Heart left ventricle (tissue), 16 donors: ENCODE measurements at regions not wholly inside any gene's neighbourhood (a gene's known extent, or its start where the extent isn't known, plus 50 kb on each side); places are given as distances from the start of the nearest gene placed in this dataset.

ENCODE experiments used
- ATAC-seq, 4 donors: fragments of 200-7000 bp; cut with Tn5 transposase; one replicate each; pipeline ENCODE4 v1.9.1; 2020 to 2022; ENCODE audit warnings: moderate library complexity in 4 of 4, mild to moderate bottlenecking in 3 of 4, moderate number of reproducible peaks in 1 of 4
- DNase-seq, 5 donors: peaks; one replicate each; pipeline ENCODE4 v3.0.0-alpha.2; 2020
- H3K27ac ChIP-seq, 12 donors: fragments of 200-600 bp; sonication (generic) in 4 of 12; one replicate each; pipeline versions ENCODE4 v1.5.0 to v1.8.0; 2016 to 2022; ENCODE audit warnings: mild to moderate bottlenecking in 2 of 12
- H3K27me3 ChIP-seq, 9 donors: fragments of 200-600 bp; sonication (generic) in 2 of 9; one replicate each; pipeline versions ENCODE4 v1.5.1 to v1.8.0; 2016 to 2022; ENCODE audit warnings: mild to moderate bottlenecking in 3 of 9
- H3K36me3 ChIP-seq, 9 donors: fragments of 200-600 bp; sonication (generic) in 2 of 9; one replicate each; pipeline versions ENCODE4 v1.5.0 to v1.8.0; 2018 to 2022; ENCODE audit warnings: mild to moderate bottlenecking in 2 of 9
- H3K4me1 ChIP-seq, 12 donors: fragments of 200-600 bp; sonication (generic) in 4 of 12; one replicate each; pipeline versions ENCODE4 v1.5.0 to v1.8.0; 2016 to 2022; ENCODE audit warnings: mild to moderate bottlenecking in 3 of 12
- H3K4me3 ChIP-seq, 12 donors: fragments of 200-600 bp; sonication (generic) in 4 of 12; one replicate each; pipeline versions ENCODE4 v1.5.0 to v1.8.0; 2017 to 2022; ENCODE audit warnings: mild to moderate bottlenecking in 9 of 12, moderate library complexity in 4 of 12
- H3K9me3 ChIP-seq, 12 donors: fragments of 200-600 bp; sonication (generic) in 4 of 12; one replicate each; pipeline versions ENCODE4 v1.5.0 to v1.8.0; 2016 to 2022; ENCODE audit warnings: mild to moderate bottlenecking in 1 of 12
- POLR2A ChIP-seq, 2 donors: fragments of 450-650 bp; IDR thresholded peaks; one replicate each; pipeline ENCODE4 v1.6.1; 2017; ENCODE audit warnings: antibody characterized with exemption in 2 of 2, mild to moderate bottlenecking in 2 of 2, moderate library complexity in 2 of 2
- WGBS, 4 donors: extraction: QIAGEN DNeasy Blood & Tissue Kit in 2 of 4; methylation state at CpG; one replicate each; pipeline versions ENCODE4 v1.1.5 to v1.1.7; 2013 to 2018; 5-methylcytosine and 5-hydroxymethylcytosine counted together
- intact Hi-C, 10 donors: fragments of 100-400 bp; cut with DNase I; formaldehyde crosslinking; loops; one replicate each; pipeline versions ENCODE4 v1.11.1 to v1.14.2; 2022
- TF ChIP-seq, protein P1 (sequence below), 12 donors: fragments of 200-600 bp; sonication (generic) in 4 of 12; IDR thresholded peaks; one replicate each; pipeline versions ENCODE4 v1.5.0 to v1.8.0; 2018 to 2022; ENCODE audit warnings: antibody characterized with exemption in 12 of 12, mild to moderate bottlenecking in 5 of 12
- donor health status: ischemic (EF 13 %, LVEDD 7.1; RV severe dilation, severe dysfunction).
- donor health status: healthy with polysubstance abuse.
- donor health status: DM: no; HTN: yes; CAD: no.
- donor health status: DM: no; HTN: no; CAD: no.
- donor health status: ischemic (EF 25% LVEDD 6.9; RV normal size, moderate dysfunction).
- donor health status: ischemic (EF 25% LVEDD 5.7; RV mildly dilated, moderate dysfunction).
- donor health status: healthy.
- donor health status: DM: yes; HTN: yes; CAD: no.
- donor health status: ischemic (EF 35%, LVEDD 5.7; RV mildly dilated, moderate dysfunction).
- donor health status: nonischemic (EF 11% LVEDD 7.7; RV severe dilation, severe dysfunction).
- donor health status: DM: yes; HTN: yes; CAD: no.
- donor health status: PGD.
- donor health status: ischemic (EF 29% LVEDD 5.4; RV normal size, mild dysfunction).
- donor health status: nonischemic (EF 23%, LVEDD 6.1; RV moderate dilation, normal function).

DNA sequence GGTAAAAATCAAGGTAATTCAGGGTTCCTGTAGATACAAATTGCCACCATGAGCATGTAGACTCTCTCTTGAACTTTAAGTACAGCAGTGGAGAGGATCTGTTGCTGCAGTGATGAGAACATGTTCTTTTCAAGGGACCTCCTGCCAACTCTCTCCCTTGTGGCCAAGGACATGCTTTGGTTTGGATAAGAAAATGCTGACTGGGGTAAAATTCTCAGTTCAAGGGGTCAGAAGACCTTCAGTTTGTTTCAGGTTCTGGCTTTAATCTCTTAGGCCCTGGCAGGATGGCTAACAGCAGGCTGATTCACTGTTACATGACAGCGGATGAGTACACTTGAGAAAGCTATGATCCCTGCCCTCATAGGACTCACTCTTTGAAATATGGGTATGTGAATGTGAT is 299.2 kb upstream of the NMUR2 start:
- TF ChIP-seq, protein P1, sequence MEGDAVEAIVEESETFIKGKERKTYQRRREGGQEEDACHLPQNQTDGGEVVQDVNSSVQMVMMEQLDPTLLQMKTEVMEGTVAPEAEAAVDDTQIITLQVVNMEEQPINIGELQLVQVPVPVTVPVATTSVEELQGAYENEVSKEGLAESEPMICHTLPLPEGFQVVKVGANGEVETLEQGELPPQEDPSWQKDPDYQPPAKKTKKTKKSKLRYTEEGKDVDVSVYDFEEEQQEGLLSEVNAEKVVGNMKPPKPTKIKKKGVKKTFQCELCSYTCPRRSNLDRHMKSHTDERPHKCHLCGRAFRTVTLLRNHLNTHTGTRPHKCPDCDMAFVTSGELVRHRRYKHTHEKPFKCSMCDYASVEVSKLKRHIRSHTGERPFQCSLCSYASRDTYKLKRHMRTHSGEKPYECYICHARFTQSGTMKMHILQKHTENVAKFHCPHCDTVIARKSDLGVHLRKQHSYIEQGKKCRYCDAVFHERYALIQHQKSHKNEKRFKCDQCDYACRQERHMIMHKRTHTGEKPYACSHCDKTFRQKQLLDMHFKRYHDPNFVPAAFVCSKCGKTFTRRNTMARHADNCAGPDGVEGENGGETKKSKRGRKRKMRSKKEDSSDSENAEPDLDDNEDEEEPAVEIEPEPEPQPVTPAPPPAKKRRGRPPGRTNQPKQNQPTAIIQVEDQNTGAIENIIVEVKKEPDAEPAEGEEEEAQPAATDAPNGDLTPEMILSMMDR (IDR thresholded peaks at IDR 0.05), result no peak
- TF ChIP-seq POLR2A (IDR thresholded peaks at IDR 0.05), result no peak
- no peaks in the 10 kb centered on the region for H3K36me3 ChIP-seq
- DNase-seq, result no peak
- WGBS, 4 donors, result 97 to 100% (median 99%) methylated on average over 1 of the region's 1 CpG
- intact Hi-C loops, result loop anchor here in 1 of 10 donors (10.0 kb wide), 1 partner anchor 819 kb away; no protein-coding TSS in a partner anchor
- H3K27me3 ChIP-seq, result no peaks in the 10 kb centered on the region
- no peak overlapping the region for H3K27ac ChIP-seq
- H3K9me3 ChIP-seq, result peaks cover 0 to 13% (median 0%) of the 10 kb centered on the region in 12 donors
- no peak overlapping the region for H3K4me3 ChIP-seq
- H3K4me1 ChIP-seq, result no peaks in the 10 kb centered on the region
- ATAC-seq, result no peak

DNA sequence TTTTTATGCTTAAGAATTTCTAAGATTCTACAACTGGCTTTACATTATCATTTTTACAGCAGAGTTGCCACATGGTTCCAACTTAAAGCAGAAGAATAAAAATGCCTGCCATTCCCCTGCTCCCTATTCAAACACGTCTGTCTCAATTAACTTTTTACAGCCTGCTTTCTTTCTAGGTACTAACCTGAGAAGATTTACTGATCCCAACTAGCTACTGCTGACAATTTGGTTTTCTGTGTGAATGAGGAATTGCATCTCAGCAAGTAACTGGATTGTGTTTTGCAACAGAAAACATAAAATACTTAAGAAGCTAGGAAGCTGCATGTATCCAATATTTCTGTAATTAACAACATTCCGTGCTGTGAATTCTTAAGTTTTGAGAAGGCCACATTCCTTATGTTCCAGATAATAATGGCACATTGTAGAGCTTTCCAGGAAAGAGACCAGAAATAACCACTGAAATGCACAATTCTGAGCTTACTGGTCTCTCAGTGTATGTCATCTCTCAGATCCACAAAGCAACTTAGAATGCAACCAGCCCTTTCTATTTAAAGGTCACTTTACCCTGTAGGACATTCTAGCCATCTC is 306.8 kb upstream of the NMUR2 start:
- H3K9me3 ChIP-seq, result no peaks in the 10 kb centered on the region
- WGBS, 4 donors, result 48 to 65% (median 56%) methylated on average over 2 of the region's 2 CpGs
- DNase-seq (no peak), ATAC-seq (no peak)
- H3K27me3 ChIP-seq, result no peaks in the 10 kb centered on the region
- H3K4me1 ChIP-seq, result no peaks in the 10 kb centered on the region
- no peak overlapping the region for H3K27ac ChIP-seq
- intact Hi-C loops, result no loop called here
- TF ChIP-seq, protein P1 (IDR thresholded peaks at IDR 0.05), result no peak
- no peak for TF ChIP-seq POLR2A (IDR thresholded peaks at IDR 0.05)
- no peaks in the 10 kb centered on the region for H3K36me3 ChIP-seq
- H3K4me3 ChIP-seq, result no peak overlapping the region

DNA sequence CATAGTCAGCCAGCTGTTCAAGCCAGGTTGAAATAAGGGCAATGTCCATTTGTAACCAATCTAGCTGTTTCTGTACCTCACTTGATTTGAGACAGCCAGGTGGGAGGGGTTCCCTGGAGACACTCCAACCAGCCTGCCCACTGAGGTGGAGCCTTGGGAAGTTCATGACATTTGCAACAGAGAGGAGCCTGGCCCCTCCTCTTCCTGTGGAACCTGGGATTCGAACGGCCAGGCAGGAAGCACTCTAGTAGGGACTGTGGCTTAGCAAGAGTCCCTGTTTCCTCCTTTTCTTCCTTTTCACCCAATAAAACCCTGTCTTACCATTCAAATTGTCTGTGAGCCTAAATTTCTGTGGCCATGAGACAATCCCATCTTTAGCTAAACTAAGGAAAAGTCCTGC is 312.3 kb upstream of the NMUR2 start:
- DNase-seq (no peak), ATAC-seq (no peak)
- intact Hi-C loops, result no loop called here
- H3K9me3 ChIP-seq, result peaks cover 0 to 17% (median 2%) of the 10 kb centered on the region in 12 donors
- no peaks in the 10 kb centered on the region for H3K4me1 ChIP-seq
- H3K27ac ChIP-seq, result no peak overlapping the region
- no peak overlapping the region for H3K4me3 ChIP-seq
- whole genome bisulfite sequencing, 4 donors, result 26 to 52% (median 35%) methylated on average over 2 of the region's 2 CpGs
- H3K27me3 ChIP-seq, result no peaks in the 10 kb centered on the region
- H3K36me3 ChIP-seq, result no peaks in the 10 kb centered on the region
- TF ChIP-seq POLR2A (IDR thresholded peaks at IDR 0.05), result no peak
- TF ChIP-seq, protein P1 (IDR thresholded peaks at IDR 0.05), result no peak

DNA sequence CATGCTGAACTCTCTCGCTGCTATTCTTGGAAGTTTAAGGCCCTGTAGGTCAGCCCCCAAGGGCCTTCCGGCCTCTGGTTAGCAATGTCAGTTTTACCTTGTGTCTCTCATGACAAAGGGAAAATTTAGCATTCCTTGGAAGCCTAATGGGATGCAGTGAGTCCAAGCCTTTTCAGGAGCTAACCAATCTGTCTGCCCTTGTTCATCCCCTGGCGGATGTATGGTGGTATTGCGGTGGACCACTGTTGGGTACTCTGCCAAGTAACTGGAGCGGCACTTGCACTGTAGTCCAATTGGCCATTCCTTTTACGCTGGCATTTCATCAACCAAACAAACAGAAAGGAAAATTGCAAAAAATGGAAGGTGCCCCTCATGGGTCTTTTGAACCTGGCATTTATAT is 318.4 kb upstream of the NMUR2 start:
- H3K27me3 ChIP-seq, result no peaks in the 10 kb centered on the region
- H3K36me3 ChIP-seq, result no peaks in the 10 kb centered on the region
- H3K27ac ChIP-seq, result no peak overlapping the region
- ATAC-seq (no peak), DNase-seq (no peak)
- H3K4me3 ChIP-seq, result no peak overlapping the region
- no peaks in the 10 kb centered on the region for H3K4me1 ChIP-seq
- WGBS, 4 donors, result 85 to 90% (median 87%) methylated on average over 6 of the region's 6 CpGs
- intact Hi-C loops, result no loop called here
- no peak for TF ChIP-seq POLR2A (IDR thresholded peaks at IDR 0.05)
- TF ChIP-seq, protein P1 (IDR thresholded peaks at IDR 0.05), result no peak
- H3K9me3 ChIP-seq, result peaks cover 0 to 42% (median 15%) of the 10 kb centered on the region in 12 donors
